HG03342 (cell line): ENCODE measurements at regions not wholly inside any gene's neighbourhood (a gene's known extent, or its start where the extent isn't known, plus 50 kb on each side); places are given as distances from the start of the nearest gene placed in this dataset.
"Not testable (repeated sequence)": the region's sequence is repeated elsewhere in the genome, so short reads cannot be mapped to it uniquely, and the experiment has no call there.

Source experiments
- ATAC-seq: cut with Tn5 transposase; IDR thresholded peaks from one replicate; pipeline ENCODE4 v1.9.1; 2021; ENCODE audit warnings: mild to moderate bottlenecking, moderate library complexity; ENCODE audit not compliant: unreplicated experiment

- no peak for ATAC-seq
These were observed 540.2 kb downstream of the CETN3 start for GRCh38 chr5:89869346-89869745.

DNA sequence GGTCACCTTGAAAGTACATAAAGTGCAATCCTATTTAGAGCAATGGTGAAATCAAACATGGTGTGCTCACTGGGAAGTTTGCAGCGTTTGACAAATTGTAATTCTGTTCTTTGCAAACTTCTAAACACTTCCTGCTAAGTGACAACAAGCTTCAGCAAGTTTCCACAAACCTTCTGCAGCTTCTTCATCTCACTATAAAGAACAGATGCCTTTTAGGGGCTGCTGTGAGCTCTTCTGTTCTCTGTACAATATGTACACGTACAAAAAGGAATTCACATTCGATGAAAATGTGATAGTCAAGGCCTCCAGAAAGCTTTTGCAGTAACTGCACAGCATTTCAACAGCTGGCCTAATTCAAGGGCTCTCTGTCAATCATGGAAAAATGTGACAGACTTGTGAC lies 543.1 kb downstream of the CETN3 start:
- ATAC-seq = no peak

DNA sequence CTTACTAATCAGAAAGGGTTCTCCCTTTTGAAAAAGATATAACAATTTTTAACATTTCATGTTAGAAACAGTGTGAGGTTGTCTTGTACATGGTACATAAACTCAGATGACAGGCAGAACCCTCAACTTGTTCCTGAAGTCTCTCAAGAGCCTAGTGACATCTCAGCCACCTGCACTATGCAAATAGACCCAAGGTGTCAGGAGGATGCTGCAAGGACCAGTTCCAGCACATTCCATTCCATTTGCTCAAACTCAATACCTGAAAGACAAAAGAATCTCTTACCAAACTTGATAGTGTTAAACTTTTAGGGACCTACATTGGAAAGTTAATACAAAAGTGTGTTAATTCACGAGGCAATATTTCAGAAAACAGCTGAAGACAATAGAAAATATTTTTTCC lies 544.6 kb downstream of the CETN3 start:
- no peak for ATAC-seq

DNA sequence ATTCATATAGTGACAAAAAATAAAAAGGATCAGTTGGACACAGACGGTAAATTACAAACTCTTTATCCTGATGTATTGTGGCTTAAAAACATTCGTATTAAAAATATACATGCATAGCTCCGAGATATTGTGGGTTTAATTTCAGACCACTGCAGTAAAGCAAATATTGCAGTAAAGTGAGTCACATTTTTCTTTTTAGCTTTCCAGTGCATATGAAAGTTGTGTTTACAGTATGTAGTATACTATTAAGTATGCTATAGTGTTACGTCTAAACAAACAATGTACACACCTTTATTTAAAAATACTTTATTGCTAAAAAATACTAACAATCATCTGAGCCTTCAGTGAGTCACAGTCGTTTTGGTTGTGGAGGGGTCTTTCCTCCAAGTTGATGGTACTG lies 551.8 kb downstream of the CETN3 start:
- ATAC-seq = no peak

GRCh38 chr5:89855417-89855816 lies 554.1 kb downstream of the CETN3 start:
- no peak for ATAC-seq

GRCh38 chr5:89851911-89852310 lies 557.6 kb downstream of the CETN3 start:
- ATAC-seq = no peak

DNA sequence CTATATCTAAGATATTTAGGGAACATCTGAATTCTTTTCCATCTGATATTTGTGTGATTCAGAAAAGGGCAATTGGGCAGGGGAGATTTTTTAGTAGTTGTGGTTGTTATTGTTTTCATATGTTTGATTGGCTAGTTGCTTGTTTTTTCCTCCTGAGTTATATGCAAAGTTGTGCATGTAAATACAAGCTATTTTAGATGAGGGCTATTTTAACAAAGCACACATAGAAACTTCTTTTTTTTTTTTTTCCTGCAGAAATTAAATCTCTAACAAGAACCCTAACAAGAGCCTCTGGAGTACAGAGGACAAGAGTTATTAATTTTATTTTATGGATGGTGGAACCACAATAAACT lies 559.1 kb downstream of the CETN3 start:
- no peak for ATAC-seq

- ATAC-seq = no peak
These were observed 559.6 kb downstream of the CETN3 start for GRCh38 chr5:89849830-89850512.

DNA sequence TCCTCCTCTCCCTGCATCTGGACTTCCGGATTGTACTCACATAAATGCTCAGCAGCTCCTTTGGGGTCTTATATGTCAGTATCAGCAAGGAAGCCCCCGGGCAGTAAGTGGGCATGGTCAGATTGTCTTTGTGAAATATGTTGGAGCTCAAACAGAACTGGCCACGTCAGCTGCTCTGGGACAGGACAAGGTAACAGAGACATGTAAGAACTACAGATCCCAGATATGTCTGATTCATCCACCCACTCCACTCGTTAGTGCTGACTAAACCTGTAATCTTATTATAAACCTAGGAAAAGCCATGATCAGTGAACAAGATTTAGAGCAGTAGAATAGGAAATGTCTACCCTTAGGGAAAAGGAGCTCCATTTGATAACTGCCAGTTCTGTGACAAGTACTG lies 561.8 kb downstream of the CETN3 start:
- ATAC-seq = no peak

- ATAC-seq = no peak
These were observed 565.0 kb downstream of the CETN3 start for GRCh38 chr5:89844548-89844947.

DNA sequence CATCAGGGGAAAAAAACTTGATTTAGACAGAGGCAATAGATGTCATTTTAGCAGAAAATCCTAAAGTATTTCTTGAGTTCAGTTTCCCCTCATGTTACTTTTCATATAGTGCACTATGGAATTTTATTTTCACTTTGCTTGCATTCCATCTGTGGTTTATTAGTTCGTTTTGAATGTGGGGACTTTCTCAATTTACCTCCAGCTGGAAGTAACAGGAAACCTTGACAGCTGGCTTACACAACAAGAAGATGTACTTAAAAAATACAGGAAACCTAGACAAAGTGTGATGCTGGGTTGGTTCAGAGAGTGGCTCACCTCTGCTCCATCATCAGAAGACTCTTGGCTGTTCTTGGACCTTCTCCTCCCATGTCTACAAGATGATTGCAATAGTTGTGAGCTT lies 567.0 kb downstream of the CETN3 start:
- no peak for ATAC-seq

- no peak for ATAC-seq
These were observed 568.6 kb downstream of the CETN3 start for GRCh38 chr5:89840906-89841305.

DNA sequence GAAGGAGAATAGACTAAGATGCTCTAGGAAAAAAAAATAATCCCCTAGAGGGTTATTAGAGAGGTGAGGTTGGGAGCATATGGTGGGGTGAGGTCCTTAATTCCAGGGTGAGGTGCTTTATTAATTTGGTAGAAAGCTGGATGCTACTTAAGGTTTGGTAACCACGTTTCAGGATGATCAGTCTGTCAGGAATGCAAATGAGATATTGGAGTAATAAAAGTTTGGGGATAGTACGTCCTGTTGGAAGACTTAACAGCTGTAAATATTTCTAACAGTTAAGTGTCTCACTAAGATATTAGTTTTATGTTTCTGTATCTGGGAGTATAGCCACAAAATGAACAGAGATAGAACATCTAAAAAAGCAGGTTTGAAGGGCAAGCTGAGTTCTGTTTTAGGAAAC lies 578.9 kb downstream of the CETN3 start:
- ATAC-seq = no peak

DNA sequence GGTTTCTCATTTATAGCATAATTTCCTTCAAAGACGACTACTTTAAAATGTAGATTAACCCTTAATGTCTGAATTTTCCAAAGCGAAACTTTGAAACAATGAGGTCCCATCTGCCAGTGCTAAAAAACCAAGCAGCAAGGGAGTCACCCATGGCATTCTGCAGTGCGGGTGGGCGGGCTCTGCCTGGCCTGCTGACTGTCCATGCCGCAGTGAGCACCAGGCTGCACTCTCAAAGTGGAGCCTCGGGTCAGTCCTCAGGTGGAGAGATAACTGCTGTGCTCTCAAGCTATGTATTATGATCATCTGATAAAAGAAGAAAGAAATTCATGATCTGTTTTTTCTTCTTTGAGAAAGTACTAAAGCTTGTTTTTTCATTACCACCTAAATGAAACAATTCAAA lies 581.6 kb downstream of the CETN3 start:
- ATAC-seq = no peak

GRCh38 chr5:89827359-89827758 lies 582.2 kb downstream of the CETN3 start:
- no peak for ATAC-seq

- no peak for ATAC-seq
These were observed 582.6 kb downstream of the CETN3 start for GRCh38 chr5:89826938-89827337.

DNA sequence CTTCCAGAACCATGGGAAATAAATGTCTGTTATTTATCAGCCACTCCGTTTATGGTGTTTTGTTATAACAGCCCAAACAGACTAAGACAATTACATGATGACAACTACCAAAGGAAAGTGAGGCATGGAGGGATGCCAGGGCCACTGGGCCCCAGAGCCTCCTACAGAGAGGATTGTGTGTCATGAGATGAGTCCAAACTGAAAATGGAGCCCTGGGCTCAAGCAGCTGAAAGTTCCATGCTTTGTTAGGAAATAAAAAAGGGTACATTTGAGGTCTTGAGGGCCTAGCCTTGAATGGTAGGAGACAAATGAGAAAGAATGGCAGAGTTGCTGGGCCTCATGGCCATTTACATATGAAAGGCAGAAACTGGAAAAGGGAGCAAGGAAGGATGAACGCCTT lies 586.5 kb downstream of the CETN3 start:
- ATAC-seq = no peak

DNA sequence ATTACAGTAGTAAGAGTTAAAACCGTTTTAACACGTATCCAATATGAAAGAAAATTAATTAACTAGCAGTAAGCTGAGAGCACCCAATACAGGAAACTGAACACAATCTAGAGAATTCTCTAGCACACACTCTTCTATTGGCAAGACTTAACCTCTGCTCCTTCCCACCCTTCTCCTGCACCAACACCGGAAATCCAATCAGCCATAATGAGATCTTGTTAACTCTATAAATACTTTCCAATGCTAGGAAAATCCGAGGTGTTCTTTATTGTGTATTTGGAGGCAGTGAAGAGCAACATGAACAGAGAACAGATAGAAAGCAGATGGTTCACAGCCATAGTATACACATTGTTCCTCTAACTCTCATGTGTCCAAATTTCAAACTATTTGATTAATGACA lies 591.7 kb downstream of the CETN3 start:
- ATAC-seq = no peak

DNA sequence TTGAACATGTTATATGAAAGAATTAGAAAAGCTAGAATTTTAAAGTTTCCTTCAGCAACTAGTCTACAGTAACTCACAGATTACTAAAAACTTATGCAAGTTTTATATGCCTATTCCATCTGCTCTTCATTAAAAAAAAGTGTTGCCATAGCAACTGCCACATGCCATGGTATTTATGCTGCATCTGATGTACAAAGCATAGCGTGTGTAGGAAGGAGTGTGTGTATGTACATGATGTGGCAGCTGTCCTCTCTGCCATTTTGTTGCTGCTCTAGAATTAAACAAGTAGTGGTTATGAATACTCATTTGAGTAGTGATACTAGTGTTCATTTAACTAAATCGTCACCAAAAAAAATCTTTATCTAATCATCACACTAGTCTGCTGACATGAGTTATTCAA lies 593.5 kb downstream of the CETN3 start:
- no peak for ATAC-seq

DNA sequence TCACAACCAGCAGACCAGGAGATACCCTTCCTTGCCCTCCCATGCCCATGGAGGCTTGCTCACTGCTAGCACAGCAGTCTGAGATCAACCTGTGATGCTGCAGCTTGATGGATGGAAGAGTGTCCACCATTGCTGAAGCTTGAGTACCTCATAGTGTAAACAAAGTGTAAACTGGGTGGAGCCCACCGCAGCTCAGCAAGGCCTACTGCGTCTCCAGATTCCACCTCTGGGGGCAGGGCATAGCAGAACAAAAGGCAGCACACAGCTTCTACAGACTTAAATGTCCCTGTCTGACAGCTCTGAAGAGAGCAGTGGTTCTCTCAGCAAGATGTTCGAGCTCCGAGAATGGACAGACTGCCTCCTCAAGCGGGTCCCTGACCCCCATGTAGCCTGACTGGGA lies 608.8 kb downstream of the CETN3 start:
- not testable (repeated sequence) for ATAC-seq

- not testable (repeated sequence) for ATAC-seq
These were observed 615.1 kb downstream of the CETN3 start for GRCh38 chr5:89794504-89794903.

DNA sequence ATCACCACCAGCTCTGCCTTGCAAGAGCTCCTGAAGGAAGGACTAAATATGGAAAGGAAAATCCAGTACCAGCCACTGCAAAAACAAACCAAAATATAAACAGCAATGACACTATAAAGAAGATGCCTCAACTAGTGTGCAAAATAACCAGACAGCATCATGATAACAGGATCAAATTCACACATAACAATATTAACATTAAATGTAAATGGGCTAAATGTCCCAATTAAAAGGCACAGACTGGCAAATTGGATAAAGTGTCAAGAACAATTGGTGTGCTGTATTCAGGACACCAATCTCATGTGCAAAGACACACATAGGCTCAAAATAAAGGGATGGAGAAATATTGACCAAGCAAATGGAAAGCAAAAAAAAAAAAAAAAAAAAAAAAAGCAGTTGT lies 629.8 kb downstream of the CETN3 start:
- not testable (repeated sequence) for ATAC-seq

GRCh38 chr5:89777758-89778157 lies 631.8 kb downstream of the CETN3 start:
- no peak for ATAC-seq
